ENCODE measurements at regions not wholly inside any gene's neighbourhood (a gene's known extent, or its start where the extent isn't known, plus 50 kb on each side); places are given as distances from the start of the nearest gene placed in this dataset.
"Not testable (repeated sequence)": the region's sequence is repeated elsewhere in the genome, so short reads cannot be mapped to it uniquely, and the experiment has no call there.

DNA sequence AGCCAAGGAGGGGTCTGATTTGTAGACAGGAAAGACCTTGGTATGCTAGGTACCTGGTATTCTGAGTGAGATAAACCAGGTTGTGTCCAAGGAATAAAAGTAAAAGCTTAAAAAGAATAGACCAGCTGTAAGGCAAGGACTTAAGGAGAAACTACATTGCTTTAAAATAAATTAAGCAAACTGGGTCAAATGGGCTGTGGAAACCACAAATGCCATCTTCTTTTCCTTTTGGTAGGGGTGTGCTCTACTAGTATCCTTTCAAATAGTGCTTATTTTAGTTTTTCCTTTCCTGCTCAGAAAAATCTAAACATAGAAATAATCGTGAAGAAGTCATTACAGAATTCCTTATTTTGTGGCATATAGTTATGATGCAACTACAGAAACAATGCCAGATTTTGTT lies 138.6 kb upstream of the KLF12 start:
- Histone ChIP-seq H3K36me3 (ENCODE audit: insufficient read depth, low read length) (no peaks in the 10 kb centered on the region), H3K9me3 (ENCODE audit: low read length) (no peaks in the 10 kb centered on the region), H3K4me1 (ENCODE audit: insufficient read depth, low read length) (no peaks in the 10 kb centered on the region), H3K27ac (ENCODE audit: low read depth, low read length) (no peak overlapping the region), H3K9ac (ENCODE audit: low read length) (no peak overlapping the region), H3K4me3 (ENCODE audit: low read depth in 1 of 2, low read length in 2 of 2) (no peak overlapping the region), H3K27me3 (ENCODE audit: control insufficient read depth in 1 of 2, insufficient read depth in 2 of 2, low read length in 2 of 2) (no peaks in the 10 kb centered on the region)

DNA sequence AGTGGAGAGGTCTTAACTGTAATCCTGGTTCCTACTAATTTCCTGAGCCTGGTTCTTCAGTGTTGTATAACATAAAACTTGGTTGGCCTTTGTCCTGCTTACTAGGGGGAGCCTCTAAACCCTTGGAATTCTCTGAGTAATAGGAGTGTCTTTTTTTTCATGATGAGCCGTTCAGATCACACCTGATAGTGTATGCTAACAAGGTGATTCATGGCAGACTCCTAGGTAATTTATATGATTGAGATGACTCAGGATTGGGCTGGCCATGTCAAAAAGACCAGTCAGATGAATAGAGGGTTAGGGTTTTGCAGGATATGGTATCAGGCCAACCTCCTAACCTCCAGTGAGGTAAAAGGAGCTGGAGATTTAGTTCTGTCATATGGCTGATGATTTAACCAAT lies 135.8 kb upstream of the KLF12 start:
- no peak overlapping the region for H3K27ac ChIP-seq (ENCODE audit: low read depth, low read length)
- no peaks in the 10 kb centered on the region for H3K4me1 ChIP-seq (ENCODE audit: insufficient read depth, low read length)
- no peaks in the 10 kb centered on the region for H3K27me3 ChIP-seq (ENCODE audit: control insufficient read depth in 1 of 2, insufficient read depth in 2 of 2, low read length in 2 of 2)
- H3K9me3 ChIP-seq (ENCODE audit: low read length) = no peaks in the 10 kb centered on the region
- no peaks in the 10 kb centered on the region for H3K36me3 ChIP-seq (ENCODE audit: insufficient read depth, low read length)
- H3K9ac ChIP-seq (ENCODE audit: low read length) = no peak overlapping the region
- no peak overlapping the region for H3K4me3 ChIP-seq (ENCODE audit: low read depth in 1 of 2, low read length in 2 of 2)

DNA sequence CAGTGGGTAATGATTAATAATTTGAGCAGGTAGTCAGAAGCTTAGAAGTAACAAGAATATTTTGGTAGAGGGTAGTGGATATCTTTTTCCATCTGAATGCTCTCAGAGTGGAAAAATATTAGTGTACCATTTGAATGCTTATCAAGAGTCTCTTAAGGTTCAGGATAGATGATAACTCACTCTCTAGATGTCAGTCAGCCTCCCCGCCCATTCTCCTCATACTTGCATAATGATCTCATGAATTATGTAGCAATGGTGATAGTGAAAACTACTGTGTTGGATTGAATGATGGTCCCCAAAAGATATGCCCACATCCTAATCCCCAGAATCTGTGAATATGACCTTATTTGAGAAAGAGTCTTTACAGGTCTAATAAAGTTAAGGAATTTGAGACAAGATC lies 132.7 kb upstream of the KLF12 start:
- Histone ChIP-seq H3K4me1 (ENCODE audit: insufficient read depth, low read length) (no peaks in the 10 kb centered on the region), H3K9ac (ENCODE audit: low read length) (no peak overlapping the region), H3K36me3 (ENCODE audit: insufficient read depth, low read length) (no peaks in the 10 kb centered on the region), H3K27ac (ENCODE audit: low read depth, low read length) (no peak overlapping the region), H3K4me3 (ENCODE audit: low read depth in 1 of 2, low read length in 2 of 2) (no peak overlapping the region), H3K9me3 (ENCODE audit: low read length) (no peaks in the 10 kb centered on the region), H3K27me3 (ENCODE audit: control insufficient read depth in 1 of 2, insufficient read depth in 2 of 2, low read length in 2 of 2) (no peaks in the 10 kb centered on the region)

DNA sequence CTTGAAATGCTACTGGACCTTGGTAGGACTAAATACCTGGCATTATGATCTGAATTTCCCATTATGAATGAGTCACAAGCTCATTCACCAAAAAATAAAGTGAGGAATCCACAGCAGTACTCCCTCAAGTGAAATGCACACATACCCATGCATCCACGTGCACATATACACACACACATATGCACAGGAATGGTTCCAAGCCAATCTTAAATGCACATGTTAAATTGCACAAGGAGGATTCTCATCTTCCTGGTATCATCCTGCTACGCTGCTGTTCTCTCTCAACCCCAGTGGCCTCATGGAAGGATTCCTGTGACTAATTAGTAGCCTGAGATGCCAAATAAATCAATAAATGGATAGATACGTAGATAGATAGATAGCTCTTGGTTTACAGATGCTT lies 132.1 kb upstream of the KLF12 start:
- Histone ChIP-seq H3K27ac (ENCODE audit: low read depth, low read length) (no peak overlapping the region), H3K36me3 (ENCODE audit: insufficient read depth, low read length) (no peaks in the 10 kb centered on the region), H3K4me3 (ENCODE audit: low read depth in 1 of 2, low read length in 2 of 2) (no peak overlapping the region), H3K27me3 (ENCODE audit: control insufficient read depth in 1 of 2, insufficient read depth in 2 of 2, low read length in 2 of 2) (no peaks in the 10 kb centered on the region), H3K4me1 (ENCODE audit: insufficient read depth, low read length) (no peaks in the 10 kb centered on the region), H3K9me3 (ENCODE audit: low read length) (no peaks in the 10 kb centered on the region), H3K9ac (ENCODE audit: low read length) (no peak overlapping the region)

DNA sequence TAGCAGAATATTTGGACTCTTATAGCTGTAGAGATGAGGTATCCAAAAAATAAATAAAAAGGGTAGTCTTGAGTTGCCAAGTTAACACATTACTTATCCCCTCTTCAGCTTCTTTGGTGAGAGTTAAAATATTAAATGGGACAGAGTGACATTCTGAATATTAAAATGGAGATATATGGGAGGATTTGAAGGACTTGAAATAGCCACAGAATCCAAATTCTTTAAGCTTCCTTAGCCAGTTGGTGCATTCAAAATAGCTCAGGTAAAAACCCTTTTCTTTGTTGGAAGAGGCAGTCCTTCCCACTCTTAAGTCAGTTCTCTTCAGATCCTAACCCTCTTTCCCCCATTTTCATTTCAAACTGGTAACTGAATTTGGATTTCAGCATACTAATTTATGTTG lies 130.1 kb upstream of the KLF12 start:
- Histone ChIP-seq H3K9me3 (ENCODE audit: low read length) (no peaks in the 10 kb centered on the region), H3K9ac (ENCODE audit: low read length) (no peak overlapping the region), H3K36me3 (ENCODE audit: insufficient read depth, low read length) (no peaks in the 10 kb centered on the region), H3K4me1 (ENCODE audit: insufficient read depth, low read length) (no peaks in the 10 kb centered on the region), H3K27ac (ENCODE audit: low read depth, low read length) (no peak overlapping the region), H3K27me3 (ENCODE audit: control insufficient read depth in 1 of 2, insufficient read depth in 2 of 2, low read length in 2 of 2) (no peaks in the 10 kb centered on the region), H3K4me3 (ENCODE audit: low read depth in 1 of 2, low read length in 2 of 2) (no peak overlapping the region)

DNA sequence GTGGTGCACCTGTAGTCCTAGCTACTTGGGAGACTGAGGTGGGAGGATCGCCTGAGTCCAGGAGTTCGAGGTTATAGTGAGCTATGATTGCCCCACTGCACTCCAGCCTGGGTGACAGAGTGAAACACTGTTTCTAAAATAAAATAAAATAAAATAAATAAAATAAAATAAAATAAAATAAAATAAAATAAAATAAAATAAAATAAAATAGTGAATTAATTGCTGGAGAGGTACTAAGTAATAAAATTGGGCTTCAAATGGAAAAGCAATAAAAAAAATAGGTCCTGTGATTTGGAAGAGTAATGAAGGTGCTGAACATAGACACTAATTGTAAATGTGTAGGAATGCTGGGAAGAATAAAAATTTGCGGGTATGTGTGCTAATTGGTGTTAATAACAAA lies 126.2 kb upstream of the KLF12 start:
- not testable (repeated sequence) for H3K9me3 ChIP-seq (ENCODE audit: low read length); H3K27ac ChIP-seq (ENCODE audit: low read depth, low read length); H3K4me3 ChIP-seq (ENCODE audit: low read depth in 1 of 2, low read length in 2 of 2); H3K9ac ChIP-seq (ENCODE audit: low read length); H3K36me3 ChIP-seq (ENCODE audit: insufficient read depth, low read length); H3K27me3 ChIP-seq (ENCODE audit: control insufficient read depth in 1 of 2, insufficient read depth in 2 of 2, low read length in 2 of 2); H3K4me1 ChIP-seq (ENCODE audit: insufficient read depth, low read length)

DNA sequence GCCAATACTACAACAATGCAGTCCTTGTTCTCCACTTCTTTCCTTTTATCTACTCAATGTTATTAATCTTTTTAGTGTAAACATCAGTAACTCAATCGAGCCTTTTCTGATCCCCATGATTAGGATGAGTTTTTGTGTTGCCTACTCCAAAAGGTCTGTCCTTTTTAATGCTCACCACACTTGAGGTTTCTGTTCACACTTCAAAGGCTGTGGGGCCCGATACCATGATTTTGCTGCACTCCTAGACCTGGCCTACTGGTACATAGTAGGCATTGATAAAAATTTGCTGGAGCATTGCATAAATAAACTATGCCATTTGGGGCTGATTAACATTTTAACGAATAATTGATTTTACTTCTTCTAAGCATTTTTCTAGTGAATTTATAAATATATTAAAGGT lies 125.4 kb upstream of the KLF12 start:
- Histone ChIP-seq H3K4me1 (ENCODE audit: insufficient read depth, low read length) (no peaks in the 10 kb centered on the region), H3K4me3 (ENCODE audit: low read depth in 1 of 2, low read length in 2 of 2) (no peak overlapping the region), H3K9ac (ENCODE audit: low read length) (no peak overlapping the region), H3K27ac (ENCODE audit: low read depth, low read length) (no peak overlapping the region), H3K27me3 (ENCODE audit: control insufficient read depth in 1 of 2, insufficient read depth in 2 of 2, low read length in 2 of 2) (no peaks in the 10 kb centered on the region), H3K9me3 (ENCODE audit: low read length) (no peaks in the 10 kb centered on the region), H3K36me3 (ENCODE audit: insufficient read depth, low read length) (no peaks in the 10 kb centered on the region)

DNA sequence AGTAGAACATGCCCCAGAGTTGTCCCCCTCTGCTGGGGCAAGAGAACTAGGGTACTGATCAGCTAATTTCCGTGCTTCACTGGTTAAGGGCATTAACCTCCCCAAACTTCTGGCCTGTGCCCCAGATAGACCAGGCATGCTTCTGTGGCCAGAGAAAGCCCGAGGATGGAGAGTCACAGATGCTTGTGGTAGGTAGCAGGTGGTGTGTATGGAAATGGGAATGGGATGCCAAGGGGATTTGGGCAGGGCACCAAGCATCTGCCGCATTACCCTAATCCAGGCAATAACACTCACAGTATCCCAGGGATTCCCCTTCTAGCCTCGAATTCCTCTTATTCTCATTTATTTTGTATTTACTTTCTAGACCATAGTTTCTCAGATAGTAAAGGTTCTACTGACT lies 124.8 kb upstream of the KLF12 start:
- Histone ChIP-seq H3K4me1 (ENCODE audit: insufficient read depth, low read length) (no peaks in the 10 kb centered on the region), H3K4me3 (ENCODE audit: low read depth in 1 of 2, low read length in 2 of 2) (no peak overlapping the region), H3K9me3 (ENCODE audit: low read length) (no peaks in the 10 kb centered on the region), H3K36me3 (ENCODE audit: insufficient read depth, low read length) (no peaks in the 10 kb centered on the region), H3K9ac (ENCODE audit: low read length) (no peak overlapping the region), H3K27me3 (ENCODE audit: control insufficient read depth in 1 of 2, insufficient read depth in 2 of 2, low read length in 2 of 2) (no peaks in the 10 kb centered on the region), H3K27ac (ENCODE audit: low read depth, low read length) (no peak overlapping the region)

DNA sequence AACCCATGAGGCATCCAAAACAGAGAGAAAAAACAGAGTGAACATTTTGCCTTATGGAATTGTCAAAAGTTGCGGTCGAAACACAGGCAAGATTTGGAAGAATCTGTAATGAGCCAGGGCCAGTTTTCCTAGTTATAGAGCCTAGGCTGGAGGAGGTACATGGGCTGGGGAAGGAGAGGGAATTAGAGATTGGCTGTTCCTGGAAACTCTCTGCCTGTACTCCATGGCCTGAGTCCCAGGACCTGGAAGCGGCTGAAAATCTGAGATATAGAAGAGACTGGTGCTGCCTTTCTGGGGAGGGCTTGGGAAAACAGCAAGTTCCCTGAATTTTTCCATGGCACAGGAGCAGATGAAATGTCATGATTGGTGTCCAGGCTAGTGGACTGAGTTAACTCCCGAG lies 122.8 kb upstream of the KLF12 start:
- H3K4me3 ChIP-seq (ENCODE audit: low read depth in 1 of 2, low read length in 2 of 2) = no peak overlapping the region
- no peaks in the 10 kb centered on the region for H3K27me3 ChIP-seq (ENCODE audit: control insufficient read depth in 1 of 2, insufficient read depth in 2 of 2, low read length in 2 of 2)
- no peaks in the 10 kb centered on the region for H3K36me3 ChIP-seq (ENCODE audit: insufficient read depth, low read length)
- no peaks in the 10 kb centered on the region for H3K9me3 ChIP-seq (ENCODE audit: low read length)
- no peak overlapping the region for H3K27ac ChIP-seq (ENCODE audit: low read depth, low read length)
- no peak overlapping the region for H3K9ac ChIP-seq (ENCODE audit: low read length)
- H3K4me1 ChIP-seq (ENCODE audit: insufficient read depth, low read length) = no peaks in the 10 kb centered on the region

DNA sequence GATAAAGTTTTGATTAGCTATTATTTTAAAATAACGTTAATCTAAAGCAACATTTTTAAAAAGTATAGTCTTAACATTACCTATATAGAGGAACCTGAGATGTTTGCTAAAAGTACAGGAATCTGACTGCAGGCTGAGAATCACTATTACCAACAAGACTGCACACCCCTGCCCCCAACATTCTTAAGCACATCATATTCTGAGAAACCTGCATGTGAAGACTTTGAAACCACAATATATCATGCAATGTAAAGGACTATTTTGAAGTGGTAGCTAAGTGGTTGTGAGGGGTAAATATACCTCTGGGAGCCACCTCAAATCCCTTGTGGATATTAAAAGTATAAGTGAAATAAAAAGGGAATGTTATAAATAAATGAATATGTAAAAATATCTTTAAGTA lies 119.0 kb upstream of the KLF12 start:
- H3K4me1 ChIP-seq (ENCODE audit: insufficient read depth, low read length) = no peaks in the 10 kb centered on the region
- no peak overlapping the region for H3K27ac ChIP-seq (ENCODE audit: low read depth, low read length)
- H3K36me3 ChIP-seq (ENCODE audit: insufficient read depth, low read length) = no peaks in the 10 kb centered on the region
- no peak overlapping the region for H3K9ac ChIP-seq (ENCODE audit: low read length)
- H3K27me3 ChIP-seq (ENCODE audit: control insufficient read depth in 1 of 2, insufficient read depth in 2 of 2, low read length in 2 of 2) = no peaks in the 10 kb centered on the region
- H3K4me3 ChIP-seq (ENCODE audit: low read depth in 1 of 2, low read length in 2 of 2) = no peak overlapping the region
- no peaks in the 10 kb centered on the region for H3K9me3 ChIP-seq (ENCODE audit: low read length)

DNA sequence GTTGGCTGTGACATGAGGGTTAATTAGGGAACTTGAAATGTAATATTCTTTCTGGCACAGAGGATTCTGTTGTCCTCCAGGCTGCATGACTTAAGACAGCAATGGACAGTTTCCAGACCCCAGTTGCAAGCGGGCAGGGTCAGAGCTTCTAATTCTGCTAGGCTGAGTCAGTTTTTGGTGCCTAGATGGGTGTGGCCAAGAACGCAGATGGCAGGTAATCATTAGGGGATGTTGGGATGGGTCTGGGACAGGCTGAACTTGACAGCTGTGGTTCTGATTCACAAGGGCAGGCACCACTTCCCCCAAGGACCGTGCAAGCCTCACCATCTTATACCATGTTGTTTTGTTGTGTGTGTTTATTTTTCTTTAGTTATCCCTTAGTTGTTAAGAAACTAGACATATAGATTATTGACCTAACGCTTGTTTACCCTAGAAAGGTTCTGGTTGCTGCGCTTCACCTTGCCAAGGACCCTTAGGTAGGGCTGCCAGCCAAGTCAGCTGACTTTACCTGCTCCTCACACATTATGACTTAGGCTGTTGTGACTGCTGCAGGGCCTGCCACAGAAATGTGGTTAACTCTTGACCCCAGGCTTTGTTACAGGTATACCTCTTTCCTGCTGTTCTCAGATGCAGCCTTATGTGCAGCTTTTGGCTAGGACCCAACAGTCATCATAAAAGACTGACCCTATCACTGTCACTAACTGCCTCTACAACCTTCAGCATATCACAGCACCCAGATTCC lies 117.7 kb upstream of the KLF12 start:
- H3K4me3 ChIP-seq (ENCODE audit: low read depth in 1 of 2, low read length in 2 of 2) = no peak overlapping the region
- H3K27ac ChIP-seq (ENCODE audit: low read depth, low read length) = no peak overlapping the region

DNA sequence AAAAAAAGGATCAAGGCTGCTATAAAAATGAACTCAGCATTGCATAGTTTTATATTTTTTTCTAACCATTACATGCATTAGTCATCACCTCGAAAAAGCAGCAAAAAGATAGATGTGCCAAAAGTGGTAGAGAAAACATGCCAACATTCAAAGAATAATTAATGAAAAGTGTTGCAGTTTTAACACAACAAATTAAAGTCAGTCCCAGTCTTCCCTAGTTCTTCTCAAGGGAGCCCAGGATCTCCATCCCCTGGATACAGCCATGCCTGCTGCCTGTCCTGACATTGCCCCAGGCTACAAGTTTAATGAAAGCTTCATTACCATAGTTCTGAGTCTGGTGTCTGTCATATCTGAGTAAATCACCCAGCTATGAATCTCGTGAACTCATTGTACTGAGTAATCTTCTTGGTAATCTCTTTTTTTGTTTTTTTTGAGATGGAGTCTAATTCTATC lies 116.6 kb upstream of the KLF12 start:
- no peaks in the 10 kb centered on the region for H3K27me3 ChIP-seq (ENCODE audit: control insufficient read depth in 1 of 2, insufficient read depth in 2 of 2, low read length in 2 of 2)
- H3K4me1 ChIP-seq (ENCODE audit: insufficient read depth, low read length) = peaks cover 7% of the 10 kb centered on the region
- H3K4me3 ChIP-seq (ENCODE audit: low read depth in 1 of 2, low read length in 2 of 2) = no peak overlapping the region
- no peaks in the 10 kb centered on the region for H3K36me3 ChIP-seq (ENCODE audit: insufficient read depth, low read length)
- no peak overlapping the region for H3K27ac ChIP-seq (ENCODE audit: low read depth, low read length)
- no peaks in the 10 kb centered on the region for H3K9me3 ChIP-seq (ENCODE audit: low read length)
- no peak overlapping the region for H3K9ac ChIP-seq (ENCODE audit: low read length)

More for the DNA sequence above, 117.7 kb upstream of the KLF12 start:
- no peaks in the 10 kb centered on the region for H3K27me3 ChIP-seq (ENCODE audit: control insufficient read depth in 1 of 2, insufficient read depth in 2 of 2, low read length in 2 of 2)
- H3K9ac ChIP-seq (ENCODE audit: low read length) = no peak overlapping the region
- H3K4me1 ChIP-seq (ENCODE audit: insufficient read depth, low read length) = no peaks in the 10 kb centered on the region
- H3K36me3 ChIP-seq (ENCODE audit: insufficient read depth, low read length) = no peaks in the 10 kb centered on the region
- H3K9me3 ChIP-seq (ENCODE audit: low read length) = no peaks in the 10 kb centered on the region
